ENCODE measurements at regions not wholly inside any gene's neighbourhood (a gene's known extent, or its start where the extent isn't known, plus 50 kb on each side); places are given as distances from the start of the nearest gene placed in this dataset.

DNA sequence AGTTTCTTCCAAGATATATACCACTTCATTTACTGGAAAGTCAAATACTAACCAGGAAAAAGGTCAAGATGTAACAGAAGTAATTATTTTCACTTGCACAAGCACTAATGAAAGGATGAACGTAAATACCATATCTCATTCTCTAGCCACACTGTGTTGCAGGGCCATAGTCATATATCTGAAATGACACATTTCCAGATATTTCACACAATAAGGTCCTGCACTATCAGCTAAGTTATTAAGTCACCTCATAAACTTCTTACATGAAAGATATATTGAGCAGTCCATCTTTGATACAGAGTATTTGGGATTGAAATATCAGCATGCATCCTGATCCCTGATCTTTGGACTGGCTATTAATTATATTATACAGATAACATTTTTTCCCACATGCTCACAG, 783.3 kb upstream of the MGAT4C start:
- ATAC-seq (ENCODE audit: low read depth) (no peak), DNase-seq (no peak)
- TF ChIP-seq, protein P1, sequence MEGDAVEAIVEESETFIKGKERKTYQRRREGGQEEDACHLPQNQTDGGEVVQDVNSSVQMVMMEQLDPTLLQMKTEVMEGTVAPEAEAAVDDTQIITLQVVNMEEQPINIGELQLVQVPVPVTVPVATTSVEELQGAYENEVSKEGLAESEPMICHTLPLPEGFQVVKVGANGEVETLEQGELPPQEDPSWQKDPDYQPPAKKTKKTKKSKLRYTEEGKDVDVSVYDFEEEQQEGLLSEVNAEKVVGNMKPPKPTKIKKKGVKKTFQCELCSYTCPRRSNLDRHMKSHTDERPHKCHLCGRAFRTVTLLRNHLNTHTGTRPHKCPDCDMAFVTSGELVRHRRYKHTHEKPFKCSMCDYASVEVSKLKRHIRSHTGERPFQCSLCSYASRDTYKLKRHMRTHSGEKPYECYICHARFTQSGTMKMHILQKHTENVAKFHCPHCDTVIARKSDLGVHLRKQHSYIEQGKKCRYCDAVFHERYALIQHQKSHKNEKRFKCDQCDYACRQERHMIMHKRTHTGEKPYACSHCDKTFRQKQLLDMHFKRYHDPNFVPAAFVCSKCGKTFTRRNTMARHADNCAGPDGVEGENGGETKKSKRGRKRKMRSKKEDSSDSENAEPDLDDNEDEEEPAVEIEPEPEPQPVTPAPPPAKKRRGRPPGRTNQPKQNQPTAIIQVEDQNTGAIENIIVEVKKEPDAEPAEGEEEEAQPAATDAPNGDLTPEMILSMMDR (IDR thresholded peaks at IDR 0.05) = no peak
- no peak for TF ChIP-seq EZH2 (IDR thresholded peaks at IDR 0.05; ENCODE audit: borderline replicate concordance, insufficient read depth, low read depth, low read length, poor library complexity, severe bottlenecking)
- WGBS (ENCODE audit: insufficient coverage) = 83% methylated on average over 1 of the region's 1 CpG
- H2AFZ ChIP-seq (ENCODE audit: insufficient read depth, low read depth, low read length, poor library complexity, severe bottlenecking) = no peak overlapping the region
- no peak overlapping the region for H3K27ac ChIP-seq (ENCODE audit: low read length in 2 of 2)
- no peak overlapping the region for H3K4me3 Mint-ChIP-seq
- no peak overlapping the region for H3K4me3 ChIP-seq (ENCODE audit: control extremely low read depth in 1 of 5, extremely low read depth in 1 of 5, insufficient read depth in 1 of 5, low read depth in 2 of 5, low read length in 4 of 5)
- no peaks in the 10 kb centered on the region for H3K79me2 ChIP-seq (ENCODE audit: control insufficient read depth, insufficient read depth, low read length)
- ChIA-PET CTCF (no interaction called here), POLR2A (no interaction called here)
- H4K20me1 ChIP-seq (ENCODE audit: control insufficient read depth, insufficient read depth, low read length, poor library complexity, severe bottlenecking) = no peaks in the 10 kb centered on the region
- no peak overlapping the region for H3K4me2 ChIP-seq (replicated peaks; ENCODE audit: low read depth, low read length, poor library complexity, severe bottlenecking)
- H3K27ac Mint-ChIP-seq = no peak overlapping the region
- H3K9me3 ChIP-seq (ENCODE audit: control extremely low read depth in 1 of 3, control insufficient read depth in 2 of 3, insufficient read depth in 1 of 3, low read length in 2 of 3) = no peaks in the 10 kb centered on the region
- H3K4me1 ChIP-seq (ENCODE audit: control insufficient read depth in 2 of 2, insufficient read depth in 2 of 2, low read length in 2 of 2) = no peaks in the 10 kb centered on the region
- no peak overlapping the region for H3K9ac ChIP-seq (ENCODE audit: low read length)
- intact Hi-C loops (cut with micrococcal nuclease) = no loop called here
- H3K4me1 Mint-ChIP-seq = no peaks in the 10 kb centered on the region
- H3K36me3 ChIP-seq (replicated peaks in 1 of 2; ENCODE audit: control extremely low read depth in 1 of 2, control insufficient read depth in 1 of 2, extremely low read depth in 1 of 2, insufficient read depth in 2 of 2, low read length in 1 of 2) = no peaks in the 10 kb centered on the region
- H3K9me3 Mint-ChIP-seq (ENCODE audit: insufficient read depth) = no peaks in the 10 kb centered on the region
- H3K27me3 Mint-ChIP-seq = no peaks in the 10 kb centered on the region
- no peaks in the 10 kb centered on the region for H3K27me3 ChIP-seq (replicated peaks in 1 of 4; ENCODE audit: control extremely low read depth in 1 of 4, control insufficient read depth in 3 of 4, insufficient read depth in 4 of 4, low read length in 3 of 4)

DNA sequence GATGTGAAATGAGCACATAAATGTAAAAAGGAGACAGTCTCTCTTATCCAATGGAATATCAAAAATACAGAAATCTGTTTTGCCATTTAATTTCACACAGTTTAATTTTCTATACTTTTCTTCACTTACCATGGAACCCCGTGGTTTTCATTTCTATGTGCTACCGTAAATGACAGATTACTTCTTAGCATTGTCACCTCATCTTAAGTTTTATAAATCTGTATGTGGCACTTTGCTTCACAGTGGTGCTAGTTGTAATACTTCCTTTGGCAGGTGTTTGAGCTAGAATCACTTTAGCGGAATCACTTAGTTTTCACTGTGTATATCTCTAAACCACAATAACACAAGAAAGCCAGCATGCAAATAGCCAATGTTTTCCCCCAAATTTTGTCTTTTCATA, 781.9 kb upstream of the MGAT4C start:
- Mint-ChIP-seq H3K27me3 (no peaks in the 10 kb centered on the region), H3K9me3 (ENCODE audit: insufficient read depth) (no peaks in the 10 kb centered on the region), H3K4me1 (no peaks in the 10 kb centered on the region), H3K4me3 (no peak overlapping the region), H3K27ac (no peak overlapping the region)
- Histone ChIP-seq H3K36me3 (replicated peaks in 1 of 2; ENCODE audit: control extremely low read depth in 1 of 2, control insufficient read depth in 1 of 2, extremely low read depth in 1 of 2, insufficient read depth in 2 of 2, low read length in 1 of 2) (no peaks in the 10 kb centered on the region), H3K79me2 (ENCODE audit: control insufficient read depth, insufficient read depth, low read length) (no peaks in the 10 kb centered on the region), H3K9ac (ENCODE audit: low read length) (no peak overlapping the region), H3K27ac (ENCODE audit: low read length in 2 of 2) (no peak overlapping the region), H3K4me3 (ENCODE audit: control extremely low read depth in 1 of 5, extremely low read depth in 1 of 5, insufficient read depth in 1 of 5, low read depth in 2 of 5, low read length in 4 of 5) (no peak overlapping the region), H2AFZ (ENCODE audit: insufficient read depth, low read depth, low read length, poor library complexity, severe bottlenecking) (no peak overlapping the region), H3K27me3 (replicated peaks in 1 of 4; ENCODE audit: control extremely low read depth in 1 of 4, control insufficient read depth in 3 of 4, insufficient read depth in 4 of 4, low read length in 3 of 4) (no peaks in the 10 kb centered on the region), H3K9me3 (ENCODE audit: control extremely low read depth in 1 of 3, control insufficient read depth in 2 of 3, insufficient read depth in 1 of 3, low read length in 2 of 3) (no peaks in the 10 kb centered on the region), H3K4me2 (replicated peaks; ENCODE audit: low read depth, low read length, poor library complexity, severe bottlenecking) (no peak overlapping the region), H4K20me1 (ENCODE audit: control insufficient read depth, insufficient read depth, low read length, poor library complexity, severe bottlenecking) (no peaks in the 10 kb centered on the region), H3K4me1 (ENCODE audit: control insufficient read depth in 2 of 2, insufficient read depth in 2 of 2, low read length in 2 of 2) (no peaks in the 10 kb centered on the region)
- ChIA-PET CTCF (no interaction called here), POLR2A (no interaction called here)
- intact Hi-C loops (cut with micrococcal nuclease) = no loop called here
- TF ChIP-seq EZH2 (IDR thresholded peaks at IDR 0.05; ENCODE audit: borderline replicate concordance, insufficient read depth, low read depth, low read length, poor library complexity, severe bottlenecking) = no peak
- TF ChIP-seq, protein P1 (IDR thresholded peaks at IDR 0.05) = no peak
- DNase-seq (no peak), ATAC-seq (ENCODE audit: low read depth) (no peak)
- WGBS (ENCODE audit: insufficient coverage) = no CpG with 5 or more reads among the region's 3 CpGs

Measured in B cell (primary cell).